ENCODE measurements at regions not wholly inside any gene's neighbourhood (a gene's known extent, or its start where the extent isn't known, plus 50 kb on each side); places are given as distances from the start of the nearest gene placed in this dataset.

- no peak for TF ChIP-seq CTCF (conservative IDR thresholded peaks at IDR 0.05; ENCODE audit: low read length)
- no peak for TF ChIP-seq EZH2phosphoT487 (IDR thresholded peaks at IDR 0.05; ENCODE audit: borderline replicate concordance, low read depth, low read length)
Observed at GRCh38 chr5:91474201-91474600, 91.1 kb upstream of the ARRDC3 start.

Measured in OCI-LY7 (cell line).